Mucosa of rectum (tissue), 2 donors: ENCODE measurements at regions not wholly inside any gene's neighbourhood (a gene's known extent, or its start where the extent isn't known, plus 50 kb on each side); places are given as distances from the start of the nearest gene placed in this dataset.

Experiments used
- H3K27ac ChIP-seq, 2 donors: one replicate each; pipeline ENCODE4 v1.7.0; 2013; ENCODE audit warnings: inconsistent platforms in 2 of 2, low read depth in 2 of 2, low read length in 2 of 2
- H3K27me3 ChIP-seq, 2 donors: one replicate each; pipeline ENCODE4 v1.7.0; 2013; ENCODE audit warnings: low read length in 2 of 2; ENCODE audit not compliant: control insufficient read depth in 2 of 2, insufficient read depth in 2 of 2
- H3K36me3 ChIP-seq, 2 donors: one replicate each; pipeline ENCODE4 v1.7.0; 2013; ENCODE audit warnings: low read length in 2 of 2; ENCODE audit not compliant: control insufficient read depth in 2 of 2, insufficient read depth in 2 of 2
- H3K4me1 ChIP-seq, 2 donors: one replicate each; pipeline ENCODE4 v1.7.0; 2013; ENCODE audit warnings: low read length in 2 of 2, mild to moderate bottlenecking in 1 of 2; ENCODE audit not compliant: control insufficient read depth in 2 of 2, insufficient read depth in 2 of 2
- H3K4me3 ChIP-seq, 2 donors: one replicate each; pipeline ENCODE4 v1.7.0; 2013; ENCODE audit warnings: low read length in 2 of 2
- H3K9ac ChIP-seq, 2 donors: one replicate each; pipeline ENCODE4 v1.7.0; 2013; ENCODE audit warnings: low read length in 2 of 2, low read depth in 1 of 2, mild to moderate bottlenecking in 1 of 2
- H3K9me3 ChIP-seq, 2 donors: one replicate each; pipeline ENCODE4 v1.7.0; 2013; ENCODE audit warnings: low read length in 2 of 2; ENCODE audit not compliant: control insufficient read depth in 2 of 2
- donor health status: healthy.
- donor health status: Normal muscosa, but diverticular disease.

DNA sequence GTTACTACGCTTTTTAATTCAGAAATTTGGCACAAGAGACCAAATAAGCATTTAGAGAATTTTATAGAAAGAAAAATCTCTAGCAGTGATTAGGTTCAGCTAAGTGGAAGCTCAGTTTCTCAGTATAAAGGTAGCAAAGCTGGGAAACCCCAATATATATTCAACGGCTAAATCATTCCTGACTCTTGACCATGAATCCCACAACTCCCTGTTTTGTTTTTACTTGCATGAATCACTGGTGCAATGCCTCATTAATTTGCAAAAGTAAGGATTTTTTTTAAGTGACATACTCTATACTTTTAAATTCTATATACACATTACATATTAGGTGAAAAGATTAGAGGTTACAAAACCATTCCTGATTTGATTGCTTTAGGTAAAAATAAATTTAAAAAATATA, 74.3 kb upstream of the PLEKHG7 start:
- no peaks in the 10 kb centered on the region for H3K4me1 ChIP-seq
- H3K9me3 ChIP-seq, result no peaks in the 10 kb centered on the region
- H3K27ac ChIP-seq, result no peak overlapping the region
- H3K9ac ChIP-seq, result no peak overlapping the region
- H3K36me3 ChIP-seq, result no peaks in the 10 kb centered on the region
- H3K4me3 ChIP-seq, result no peak overlapping the region
- no peaks in the 10 kb centered on the region for H3K27me3 ChIP-seq

DNA sequence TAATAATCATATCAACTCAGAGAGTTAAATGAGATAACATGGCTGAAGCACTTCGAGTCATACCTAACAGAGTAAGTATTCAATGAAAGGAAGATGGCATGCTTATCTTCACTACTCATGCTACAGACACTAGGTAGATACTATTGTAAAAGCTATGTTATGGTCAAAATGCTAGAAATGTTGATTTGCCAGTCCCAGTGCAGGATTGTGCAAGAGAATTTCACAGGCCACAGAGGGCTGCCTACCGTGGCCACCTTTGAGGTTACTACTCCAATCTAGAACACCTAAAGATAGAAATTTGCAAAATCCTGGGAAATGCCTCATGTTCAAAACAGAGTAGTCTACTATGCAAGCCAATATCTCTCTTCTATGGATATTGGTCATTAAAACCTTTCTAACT, 75.3 kb upstream of the PLEKHG7 start:
- no peaks in the 10 kb centered on the region for H3K27me3 ChIP-seq
- no peaks in the 10 kb centered on the region for H3K36me3 ChIP-seq
- H3K4me1 ChIP-seq, result no peaks in the 10 kb centered on the region
- no peaks in the 10 kb centered on the region for H3K9me3 ChIP-seq
- H3K9ac ChIP-seq, result no peak overlapping the region
- no peak overlapping the region for H3K4me3 ChIP-seq
- no peak overlapping the region for H3K27ac ChIP-seq

DNA sequence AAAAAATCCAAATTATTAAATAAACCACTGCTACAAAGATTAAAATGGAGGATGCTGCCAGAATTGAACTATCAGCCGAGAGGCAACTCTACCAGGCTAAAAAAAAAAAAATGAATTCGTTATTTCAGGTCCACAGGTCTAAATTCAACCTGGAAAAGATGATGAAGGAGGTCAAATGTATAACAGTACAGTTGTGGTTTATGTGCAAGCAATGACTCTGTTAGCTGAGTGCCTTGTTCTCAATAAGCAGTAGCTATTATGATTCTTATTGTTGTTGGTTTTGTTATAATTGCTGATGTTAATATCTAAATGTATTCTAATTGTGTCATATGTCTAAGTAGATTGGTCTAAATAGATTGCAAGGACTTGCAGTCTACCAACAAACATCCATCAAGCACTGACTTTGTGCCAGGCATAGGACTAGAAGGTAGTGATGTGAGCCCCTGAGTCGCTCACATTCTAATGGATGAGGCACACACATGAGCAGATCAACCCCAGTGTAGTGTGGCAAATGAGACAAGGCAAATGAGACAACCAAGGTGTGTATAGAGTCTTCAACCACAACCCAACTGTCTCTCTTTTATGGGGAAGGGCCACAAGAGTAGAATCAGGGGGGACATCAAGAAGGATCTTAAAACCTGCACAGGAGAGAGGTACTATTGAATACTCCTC, 77.0 kb upstream of the PLEKHG7 start:
- Histone ChIP-seq H3K27ac (no peak overlapping the region), H3K9me3 (no peaks in the 10 kb centered on the region), H3K9ac (no peak overlapping the region), H3K4me1 (no peaks in the 10 kb centered on the region), H3K36me3 (no peaks in the 10 kb centered on the region), H3K27me3 (no peaks in the 10 kb centered on the region), H3K4me3 (no peak overlapping the region)

DNA sequence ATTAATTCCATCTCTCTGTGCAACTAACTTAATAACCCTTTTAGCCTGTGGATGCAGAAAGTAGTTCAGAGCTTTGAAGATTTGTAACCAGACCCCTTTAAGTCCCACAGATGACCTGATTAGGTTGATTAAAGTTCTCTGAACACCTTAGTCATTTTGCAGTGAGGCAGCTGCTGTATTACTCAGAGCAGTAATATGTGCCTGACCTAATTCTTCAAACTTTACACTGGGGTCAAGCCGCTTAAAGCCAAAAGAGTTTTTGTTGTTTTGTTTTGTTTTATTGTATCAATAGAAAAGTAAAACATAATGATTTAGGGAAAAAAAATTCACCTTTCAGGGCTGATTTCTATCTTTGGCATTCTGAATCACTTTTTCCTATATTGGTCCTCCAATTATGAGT, 78.6 kb upstream of the PLEKHG7 start:
- no peak overlapping the region for H3K4me3 ChIP-seq
- H3K9me3 ChIP-seq, result no peaks in the 10 kb centered on the region
- no peaks in the 10 kb centered on the region for H3K4me1 ChIP-seq
- no peak overlapping the region for H3K9ac ChIP-seq
- H3K27me3 ChIP-seq, result no peaks in the 10 kb centered on the region
- no peak overlapping the region for H3K27ac ChIP-seq
- H3K36me3 ChIP-seq, result no peaks in the 10 kb centered on the region

DNA sequence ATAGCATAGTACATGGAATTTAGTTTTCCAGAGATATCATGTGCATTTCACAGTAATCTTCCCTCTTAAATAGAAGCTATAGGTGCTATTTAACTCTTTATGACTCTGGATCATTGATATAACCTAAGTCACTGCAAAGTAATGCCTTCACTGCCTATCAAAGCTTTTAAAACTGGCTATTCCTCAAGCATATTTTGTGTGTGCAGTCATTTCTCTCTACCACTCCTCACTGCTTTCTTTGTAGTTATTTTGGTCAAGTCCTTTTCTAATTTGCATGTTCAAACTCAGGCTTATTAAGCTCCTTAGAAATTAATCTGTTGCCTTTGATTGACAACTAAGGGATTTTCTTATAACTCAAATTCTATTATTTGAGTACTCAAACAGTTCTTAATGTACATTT, 79.4 kb upstream of the PLEKHG7 start:
- H3K27me3 ChIP-seq, result no peaks in the 10 kb centered on the region
- H3K36me3 ChIP-seq, result no peaks in the 10 kb centered on the region
- H3K27ac ChIP-seq, result no peak overlapping the region
- no peaks in the 10 kb centered on the region for H3K4me1 ChIP-seq
- H3K4me3 ChIP-seq, result no peak overlapping the region
- H3K9ac ChIP-seq, result no peak overlapping the region
- no peaks in the 10 kb centered on the region for H3K9me3 ChIP-seq

DNA sequence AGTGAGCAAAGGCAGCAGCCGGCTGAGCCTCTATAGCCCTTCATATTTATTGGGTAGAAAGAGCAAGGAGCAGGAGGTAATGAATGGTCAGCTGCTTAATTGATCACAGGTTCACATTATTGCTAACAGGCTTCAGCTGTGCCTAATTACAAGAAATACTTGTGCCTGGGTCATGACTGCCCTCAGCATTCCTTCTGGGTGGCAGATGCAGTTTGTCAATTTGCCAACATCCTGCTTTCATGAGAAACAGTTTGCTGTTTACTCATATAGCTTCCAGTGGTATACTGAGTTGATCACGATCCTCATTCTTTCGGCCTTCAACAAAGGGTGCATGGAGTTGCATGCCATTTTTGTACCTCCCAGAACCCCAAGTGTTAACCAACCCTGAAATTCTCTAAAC, 81.0 kb upstream of the PLEKHG7 start:
- no peaks in the 10 kb centered on the region for H3K4me1 ChIP-seq
- no peaks in the 10 kb centered on the region for H3K27me3 ChIP-seq
- H3K4me3 ChIP-seq, result no peak overlapping the region
- H3K36me3 ChIP-seq, result no peaks in the 10 kb centered on the region
- no peak overlapping the region for H3K27ac ChIP-seq
- no peak overlapping the region for H3K9ac ChIP-seq
- no peaks in the 10 kb centered on the region for H3K9me3 ChIP-seq

DNA sequence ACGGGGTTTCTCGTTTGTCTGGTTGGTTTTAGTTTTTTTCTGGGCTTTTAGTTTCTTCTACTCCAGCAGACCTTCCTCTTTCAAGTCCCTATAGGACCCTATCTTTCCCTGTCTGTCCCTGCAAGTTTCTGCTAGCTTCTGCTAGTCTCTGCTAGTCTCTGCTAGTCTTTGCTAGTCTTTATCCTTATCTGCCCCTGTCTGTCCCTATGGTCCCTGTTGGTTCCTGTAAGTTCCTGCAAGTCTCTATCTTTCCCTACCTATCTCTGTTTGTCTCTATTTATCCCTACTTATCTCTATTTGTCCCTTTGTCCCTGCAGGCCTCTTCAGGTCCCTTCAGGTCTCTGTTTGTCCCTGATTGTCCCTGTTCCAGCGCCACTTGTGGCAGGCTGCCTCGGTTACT, 81.5 kb upstream of the PLEKHG7 start:
- Histone ChIP-seq H3K36me3 (no peaks in the 10 kb centered on the region), H3K4me1 (no peaks in the 10 kb centered on the region), H3K9me3 (no peaks in the 10 kb centered on the region), H3K9ac (no peak overlapping the region), H3K27me3 (no peaks in the 10 kb centered on the region), H3K27ac (no peak overlapping the region), H3K4me3 (no peak overlapping the region)

DNA sequence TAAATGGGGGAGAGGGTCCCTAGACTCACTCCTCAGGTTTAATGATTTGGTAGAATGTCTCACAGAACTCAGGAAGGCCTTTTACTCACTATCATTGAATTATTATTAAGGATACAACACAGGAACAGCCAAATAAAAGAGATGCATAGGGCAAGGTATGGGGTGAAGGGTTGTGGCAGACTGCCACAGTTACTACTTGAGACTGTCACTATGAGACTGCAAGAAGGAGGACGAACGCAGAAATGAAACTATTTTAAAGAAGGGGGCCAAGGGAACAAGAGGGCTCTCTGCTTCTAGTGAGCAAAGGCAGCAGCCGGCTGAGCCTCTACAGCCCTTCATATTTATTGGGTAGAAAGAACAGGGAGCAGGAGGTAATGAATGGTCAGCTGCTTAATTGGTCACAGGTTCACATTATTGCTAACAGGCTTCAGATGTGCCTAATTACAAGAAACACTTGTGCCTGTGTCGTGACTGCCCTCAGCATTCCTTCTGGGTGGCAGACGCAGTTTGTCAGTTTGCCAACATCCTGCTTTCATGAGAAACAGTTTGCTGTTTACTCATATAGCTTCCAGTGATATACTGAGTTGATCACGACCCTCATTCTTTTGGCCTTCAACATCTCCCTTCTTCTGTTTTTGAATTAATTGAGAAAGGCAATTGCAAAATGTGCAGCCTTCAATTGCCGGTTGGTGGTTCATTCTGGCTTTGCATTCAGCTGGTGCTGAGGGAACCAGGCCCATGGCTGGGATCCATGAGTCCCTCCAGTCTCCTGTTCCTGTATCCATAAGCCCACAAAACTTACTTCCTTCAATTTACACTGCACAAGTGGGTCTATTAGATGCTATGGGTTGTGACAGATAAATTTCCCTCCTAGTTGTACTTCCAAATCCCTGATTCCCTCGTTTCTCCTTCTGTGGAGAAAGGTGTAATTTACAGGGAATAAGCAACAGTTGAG, 82.8 kb upstream of the PLEKHG7 start:
- Histone ChIP-seq H3K9me3 (no peaks in the 10 kb centered on the region), H3K4me3 (no peak overlapping the region)

DNA sequence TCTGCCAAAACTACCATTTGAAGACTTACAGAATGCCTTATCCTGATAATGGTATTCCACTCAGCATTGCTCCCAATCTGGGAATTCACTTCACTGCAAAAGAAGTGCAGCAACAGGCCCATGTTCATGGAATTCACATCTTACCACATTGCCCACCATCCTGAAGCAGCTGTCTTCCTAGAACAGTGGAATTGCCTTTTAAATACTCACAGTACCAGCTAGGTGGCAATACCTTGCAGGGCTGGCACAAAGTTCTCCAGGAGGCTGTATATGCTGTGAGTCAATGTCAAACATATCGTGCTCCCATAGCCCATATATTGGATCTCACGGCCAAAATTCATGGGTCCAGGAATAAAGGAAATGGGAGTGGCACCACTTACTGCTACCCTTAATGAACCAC, 83.8 kb upstream of the PLEKHG7 start:
- H3K9ac ChIP-seq, result no peak overlapping the region
- H3K27ac ChIP-seq, result no peak overlapping the region
- H3K27me3 ChIP-seq, result no peaks in the 10 kb centered on the region
- no peaks in the 10 kb centered on the region for H3K4me1 ChIP-seq
- no peaks in the 10 kb centered on the region for H3K9me3 ChIP-seq
- no peaks in the 10 kb centered on the region for H3K36me3 ChIP-seq
- H3K4me3 ChIP-seq, result no peak overlapping the region

More for the DNA sequence above, 82.8 kb upstream of the PLEKHG7 start:
- Histone ChIP-seq H3K4me1 (no peaks in the 10 kb centered on the region), H3K36me3 (no peaks in the 10 kb centered on the region), H3K9ac (no peak overlapping the region), H3K27me3 (no peaks in the 10 kb centered on the region), H3K27ac (no peak overlapping the region)

DNA sequence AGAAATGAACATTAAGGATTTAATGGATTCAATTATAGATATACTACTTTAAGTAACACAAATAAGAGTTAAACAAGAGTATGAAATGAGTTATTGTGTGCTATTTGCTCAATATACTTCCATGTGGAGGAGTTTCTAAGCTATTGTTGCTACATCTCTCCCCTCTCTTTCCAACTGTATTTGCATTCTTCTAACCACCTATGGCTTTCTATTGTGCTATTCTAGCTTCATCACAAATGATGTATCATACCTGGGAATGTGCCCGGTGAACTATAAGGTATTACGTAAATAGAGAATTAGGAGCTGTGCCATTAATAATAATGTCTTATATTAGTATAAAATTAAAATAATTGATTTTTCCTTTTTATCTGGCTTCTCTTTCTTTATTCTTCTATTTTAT, 87.1 kb upstream of the PLEKHG7 start:
- Histone ChIP-seq H3K27ac (no peak overlapping the region), H3K36me3 (no peaks in the 10 kb centered on the region), H3K27me3 (no peaks in the 10 kb centered on the region), H3K4me1 (no peaks in the 10 kb centered on the region), H3K9ac (no peak overlapping the region), H3K4me3 (no peak overlapping the region), H3K9me3 (no peaks in the 10 kb centered on the region)
